ENCODE measurements at regions not wholly inside any gene's neighbourhood (a gene's known extent, or its start where the extent isn't known, plus 50 kb on each side); places are given as distances from the start of the nearest gene placed in this dataset.

DNA sequence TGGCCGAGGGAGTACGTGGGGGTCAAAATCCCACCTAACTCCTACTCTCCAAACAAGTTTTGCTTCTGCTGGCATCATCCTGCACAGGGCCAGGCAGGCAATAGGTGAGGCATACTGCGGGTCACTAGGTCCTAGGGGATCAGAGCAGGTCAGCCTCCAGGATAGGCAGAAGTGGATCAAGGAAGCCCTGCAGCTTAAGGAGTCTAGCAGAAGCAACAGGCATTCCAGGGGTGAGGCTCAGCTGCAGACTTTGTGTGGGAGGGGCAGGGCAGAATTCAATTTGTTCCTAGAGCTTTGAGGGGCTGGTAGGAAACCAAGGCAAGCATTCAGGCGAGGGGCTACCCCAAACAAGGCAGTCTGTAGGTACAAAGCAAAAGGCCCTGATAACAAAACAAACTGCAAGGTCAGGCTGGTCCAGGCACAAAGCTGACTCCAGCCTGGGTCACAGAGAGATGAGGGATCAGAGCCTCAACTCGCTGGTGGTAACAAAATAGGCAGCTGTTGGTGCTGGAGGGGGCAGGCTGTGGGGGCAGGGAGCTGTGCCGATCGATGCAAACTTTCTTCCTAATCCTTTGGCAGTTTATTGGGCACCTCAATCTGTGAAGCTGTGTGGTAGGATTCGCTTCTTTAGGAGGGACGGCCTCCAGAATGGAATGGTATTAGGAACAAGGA is 80.2 kb upstream of the CALM2 start:
- no peak for TF ChIP-seq NFIC (IDR thresholded peaks at IDR 0.05)
- TF ChIP-seq HDGF (IDR thresholded peaks at IDR 0.05) = no peak
- no peak for TF ChIP-seq BRF1 (IDR thresholded peaks at IDR 0.05; ENCODE audit: borderline replicate concordance, extremely low read depth, insufficient read length)
- no peak for TF ChIP-seq NFYB (IDR thresholded peaks at IDR 0.05; ENCODE audit: extremely low read depth, insufficient read length)
- TF ChIP-seq BRCA1 (IDR thresholded peaks at IDR 0.05) = no peak
- TF ChIP-seq BRCA1 (CRISPR knock-in tag; IDR thresholded peaks at IDR 0.05) = no peak
- no peak for TF ChIP-seq KAT7 (CRISPR knock-in tag; IDR thresholded peaks at IDR 0.05; ENCODE audit: borderline replicate concordance)
- TF ChIP-seq ZNF324 (CRISPR knock-in tag; IDR thresholded peaks at IDR 0.05) = no peak
- no peak for TF ChIP-seq EZH2 (IDR thresholded peaks at IDR 0.05; ENCODE audit: borderline replicate concordance, low read depth, low read length)
- TF ChIP-seq, protein P1, sequence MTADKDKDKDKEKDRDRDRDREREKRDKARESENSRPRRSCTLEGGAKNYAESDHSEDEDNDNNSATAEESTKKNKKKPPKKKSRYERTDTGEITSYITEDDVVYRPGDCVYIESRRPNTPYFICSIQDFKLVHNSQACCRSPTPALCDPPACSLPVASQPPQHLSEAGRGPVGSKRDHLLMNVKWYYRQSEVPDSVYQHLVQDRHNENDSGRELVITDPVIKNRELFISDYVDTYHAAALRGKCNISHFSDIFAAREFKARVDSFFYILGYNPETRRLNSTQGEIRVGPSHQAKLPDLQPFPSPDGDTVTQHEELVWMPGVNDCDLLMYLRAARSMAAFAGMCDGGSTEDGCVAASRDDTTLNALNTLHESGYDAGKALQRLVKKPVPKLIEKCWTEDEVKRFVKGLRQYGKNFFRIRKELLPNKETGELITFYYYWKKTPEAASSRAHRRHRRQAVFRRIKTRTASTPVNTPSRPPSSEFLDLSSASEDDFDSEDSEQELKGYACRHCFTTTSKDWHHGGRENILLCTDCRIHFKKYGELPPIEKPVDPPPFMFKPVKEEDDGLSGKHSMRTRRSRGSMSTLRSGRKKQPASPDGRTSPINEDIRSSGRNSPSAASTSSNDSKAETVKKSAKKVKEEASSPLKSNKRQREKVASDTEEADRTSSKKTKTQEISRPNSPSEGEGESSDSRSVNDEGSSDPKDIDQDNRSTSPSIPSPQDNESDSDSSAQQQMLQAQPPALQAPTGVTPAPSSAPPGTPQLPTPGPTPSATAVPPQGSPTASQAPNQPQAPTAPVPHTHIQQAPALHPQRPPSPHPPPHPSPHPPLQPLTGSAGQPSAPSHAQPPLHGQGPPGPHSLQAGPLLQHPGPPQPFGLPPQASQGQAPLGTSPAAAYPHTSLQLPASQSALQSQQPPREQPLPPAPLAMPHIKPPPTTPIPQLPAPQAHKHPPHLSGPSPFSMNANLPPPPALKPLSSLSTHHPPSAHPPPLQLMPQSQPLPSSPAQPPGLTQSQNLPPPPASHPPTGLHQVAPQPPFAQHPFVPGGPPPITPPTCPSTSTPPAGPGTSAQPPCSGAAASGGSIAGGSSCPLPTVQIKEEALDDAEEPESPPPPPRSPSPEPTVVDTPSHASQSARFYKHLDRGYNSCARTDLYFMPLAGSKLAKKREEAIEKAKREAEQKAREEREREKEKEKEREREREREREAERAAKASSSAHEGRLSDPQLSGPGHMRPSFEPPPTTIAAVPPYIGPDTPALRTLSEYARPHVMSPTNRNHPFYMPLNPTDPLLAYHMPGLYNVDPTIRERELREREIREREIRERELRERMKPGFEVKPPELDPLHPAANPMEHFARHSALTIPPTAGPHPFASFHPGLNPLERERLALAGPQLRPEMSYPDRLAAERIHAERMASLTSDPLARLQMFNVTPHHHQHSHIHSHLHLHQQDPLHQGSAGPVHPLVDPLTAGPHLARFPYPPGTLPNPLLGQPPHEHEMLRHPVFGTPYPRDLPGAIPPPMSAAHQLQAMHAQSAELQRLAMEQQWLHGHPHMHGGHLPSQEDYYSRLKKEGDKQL (CRISPR knock-in tag; IDR thresholded peaks at IDR 0.05; ENCODE audit: borderline replicate concordance) = no peak
- TF ChIP-seq, protein P2, sequence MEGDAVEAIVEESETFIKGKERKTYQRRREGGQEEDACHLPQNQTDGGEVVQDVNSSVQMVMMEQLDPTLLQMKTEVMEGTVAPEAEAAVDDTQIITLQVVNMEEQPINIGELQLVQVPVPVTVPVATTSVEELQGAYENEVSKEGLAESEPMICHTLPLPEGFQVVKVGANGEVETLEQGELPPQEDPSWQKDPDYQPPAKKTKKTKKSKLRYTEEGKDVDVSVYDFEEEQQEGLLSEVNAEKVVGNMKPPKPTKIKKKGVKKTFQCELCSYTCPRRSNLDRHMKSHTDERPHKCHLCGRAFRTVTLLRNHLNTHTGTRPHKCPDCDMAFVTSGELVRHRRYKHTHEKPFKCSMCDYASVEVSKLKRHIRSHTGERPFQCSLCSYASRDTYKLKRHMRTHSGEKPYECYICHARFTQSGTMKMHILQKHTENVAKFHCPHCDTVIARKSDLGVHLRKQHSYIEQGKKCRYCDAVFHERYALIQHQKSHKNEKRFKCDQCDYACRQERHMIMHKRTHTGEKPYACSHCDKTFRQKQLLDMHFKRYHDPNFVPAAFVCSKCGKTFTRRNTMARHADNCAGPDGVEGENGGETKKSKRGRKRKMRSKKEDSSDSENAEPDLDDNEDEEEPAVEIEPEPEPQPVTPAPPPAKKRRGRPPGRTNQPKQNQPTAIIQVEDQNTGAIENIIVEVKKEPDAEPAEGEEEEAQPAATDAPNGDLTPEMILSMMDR (IDR thresholded peaks at IDR 0.05 in 2 of 3, conservative IDR thresholded peaks at IDR 0.05 in 1 of 3; ENCODE audit: insufficient read depth in 2 of 3, low read depth in 1 of 3, low read length in 3 of 3) = no peak
- no peak for TF ChIP-seq PURB (CRISPR knock-in tag; IDR thresholded peaks at IDR 0.05; ENCODE audit: low read depth)
- no peak for TF ChIP-seq ZNF785 (CRISPR knock-in tag; IDR thresholded peaks at IDR 0.05)
- TF ChIP-seq GTF2F1 (IDR thresholded peaks at IDR 0.05; ENCODE audit: low read depth, low read length) = no peak

Measured in K562 (cell line).